Activated B cell treated with CpG ODN at 0.5 μM for 24 hours (primary cell): ENCODE measurements at regions not wholly inside any gene's neighbourhood (a gene's known extent, or its start where the extent isn't known, plus 50 kb on each side); places are given as distances from the start of the nearest gene placed in this dataset.

Source experiments
- ATAC-seq: fragments of 200-7000 bp; cut with Tn5 transposase; one replicate; pipeline ENCODE4 v1.10.0; 2021; ENCODE audit warnings: low read depth, mild to moderate bottlenecking, moderate library complexity
- CTCF ChIA-PET: fragments of 350-600 bp; sonication (Branson Sonifier 250); formaldehyde crosslinking; loops from one replicate; lab custom pipeline; 2021; ENCODE audit warnings: antibody characterized with exemption; lab: Charles Lee
- POLR2A ChIA-PET: fragments of 350-600 bp; sonication (Branson Sonifier 250); formaldehyde crosslinking; loops from one replicate; lab custom pipeline; 2021; ENCODE audit warnings: antibody characterized with exemption; lab: Charles Lee
- DNase-seq: peaks from one replicate; pipeline ENCODE4 v3.0.0; 2022
- H3K27ac Mint-ChIP-seq: one replicate; pipeline ENCODE4 v1.8.0; 2020; ENCODE audit warnings: mixed read lengths
- H3K27me3 Mint-ChIP-seq: one replicate; pipeline ENCODE4 v1.8.0; 2021; ENCODE audit warnings: mixed read lengths
- H3K36me3 Mint-ChIP-seq: one replicate; pipeline ENCODE4 v1.8.0; 2021; ENCODE audit warnings: low read depth, mixed read lengths
- H3K4me1 Mint-ChIP-seq: one replicate; pipeline ENCODE4 v1.8.0; 2021; ENCODE audit warnings: mixed read lengths
- H3K4me3 Mint-ChIP-seq: one replicate; pipeline ENCODE4 v1.8.0; 2020; ENCODE audit warnings: mild to moderate bottlenecking, mixed read lengths
- H3K9me3 Mint-ChIP-seq: one replicate; pipeline ENCODE4 v1.8.0; 2020; ENCODE audit warnings: mixed read lengths
- intact Hi-C: fragments of 100-400 bp; cut with micrococcal nuclease; formaldehyde crosslinking; loops from one replicate; pipeline ENCODE4 v1.15.1; 2024
- TF ChIP-seq, protein P1 (sequence below): fragments of 200-600 bp; IDR thresholded peaks from one replicate; pipeline ENCODE4 v1.8.0; 2022; ENCODE audit warnings: antibody characterized with exemption, mild to moderate bottlenecking

DNA sequence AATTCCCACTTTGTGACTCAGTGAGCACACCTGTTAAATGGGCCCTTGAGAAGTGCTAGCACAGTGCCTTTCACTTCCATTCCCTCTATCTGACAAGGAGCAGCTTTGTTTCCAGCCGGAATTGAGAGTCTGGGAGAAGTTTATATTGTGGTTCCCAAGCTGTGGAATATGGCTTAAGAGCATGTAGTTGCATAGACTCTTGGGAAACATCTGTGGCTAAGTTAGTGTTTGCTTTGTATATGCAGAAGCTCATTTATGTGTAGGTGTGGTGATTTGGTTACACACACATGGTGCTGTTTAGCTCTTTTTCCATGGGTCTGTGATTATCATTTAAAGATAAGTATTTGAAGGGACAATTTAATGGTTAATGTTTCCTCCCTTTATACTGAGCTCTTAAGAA, 110.5 kb upstream of the HMHB1 start:
- H3K9me3 Mint-ChIP-seq: no peaks in the 10 kb centered on the region
- TF ChIP-seq, protein P1, sequence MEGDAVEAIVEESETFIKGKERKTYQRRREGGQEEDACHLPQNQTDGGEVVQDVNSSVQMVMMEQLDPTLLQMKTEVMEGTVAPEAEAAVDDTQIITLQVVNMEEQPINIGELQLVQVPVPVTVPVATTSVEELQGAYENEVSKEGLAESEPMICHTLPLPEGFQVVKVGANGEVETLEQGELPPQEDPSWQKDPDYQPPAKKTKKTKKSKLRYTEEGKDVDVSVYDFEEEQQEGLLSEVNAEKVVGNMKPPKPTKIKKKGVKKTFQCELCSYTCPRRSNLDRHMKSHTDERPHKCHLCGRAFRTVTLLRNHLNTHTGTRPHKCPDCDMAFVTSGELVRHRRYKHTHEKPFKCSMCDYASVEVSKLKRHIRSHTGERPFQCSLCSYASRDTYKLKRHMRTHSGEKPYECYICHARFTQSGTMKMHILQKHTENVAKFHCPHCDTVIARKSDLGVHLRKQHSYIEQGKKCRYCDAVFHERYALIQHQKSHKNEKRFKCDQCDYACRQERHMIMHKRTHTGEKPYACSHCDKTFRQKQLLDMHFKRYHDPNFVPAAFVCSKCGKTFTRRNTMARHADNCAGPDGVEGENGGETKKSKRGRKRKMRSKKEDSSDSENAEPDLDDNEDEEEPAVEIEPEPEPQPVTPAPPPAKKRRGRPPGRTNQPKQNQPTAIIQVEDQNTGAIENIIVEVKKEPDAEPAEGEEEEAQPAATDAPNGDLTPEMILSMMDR: no peak
- DNase-seq (no peak), ATAC-seq (no peak)
- H3K27me3 Mint-ChIP-seq: no peaks in the 10 kb centered on the region
- H3K4me1 Mint-ChIP-seq: no peaks in the 10 kb centered on the region
- POLR2A ChIA-PET: no interaction called here
- no peak overlapping the region for H3K4me3 Mint-ChIP-seq
- no peaks in the 10 kb centered on the region for H3K36me3 Mint-ChIP-seq
- CTCF ChIA-PET: no interaction called here
- intact Hi-C loops: no loop called here
- H3K27ac Mint-ChIP-seq: no peak overlapping the region

DNA sequence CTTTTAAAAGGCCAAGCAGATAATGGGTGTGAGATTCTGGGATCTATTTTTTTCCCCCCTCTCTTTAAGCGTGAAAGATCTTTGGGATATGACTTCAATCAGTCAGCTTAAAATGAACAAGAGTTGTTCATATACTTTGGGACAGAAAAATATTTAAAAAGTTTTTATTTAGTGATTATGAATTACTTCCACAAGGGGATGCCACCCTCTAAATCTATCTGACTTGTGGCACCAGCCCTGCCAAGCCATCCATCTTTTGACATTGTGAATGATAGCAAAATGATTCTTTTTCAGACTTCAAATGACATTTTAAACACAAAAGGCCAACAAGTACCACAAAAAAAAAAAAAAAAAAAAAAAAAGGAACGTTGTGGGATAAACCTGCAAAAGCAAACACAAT, 111.0 kb upstream of the HMHB1 start:
- no peak for ATAC-seq
- Mint-ChIP-seq H3K9me3 (no peaks in the 10 kb centered on the region), H3K27me3 (no peaks in the 10 kb centered on the region), H3K27ac (no peak overlapping the region), H3K36me3 (no peaks in the 10 kb centered on the region), H3K4me1 (no peaks in the 10 kb centered on the region), H3K4me3 (no peak overlapping the region)
- CTCF ChIA-PET: no interaction called here
- DNase-seq: no peak
- intact Hi-C loops: no loop called here
- POLR2A ChIA-PET: no interaction called here
- TF ChIP-seq, protein P1: no peak

DNA sequence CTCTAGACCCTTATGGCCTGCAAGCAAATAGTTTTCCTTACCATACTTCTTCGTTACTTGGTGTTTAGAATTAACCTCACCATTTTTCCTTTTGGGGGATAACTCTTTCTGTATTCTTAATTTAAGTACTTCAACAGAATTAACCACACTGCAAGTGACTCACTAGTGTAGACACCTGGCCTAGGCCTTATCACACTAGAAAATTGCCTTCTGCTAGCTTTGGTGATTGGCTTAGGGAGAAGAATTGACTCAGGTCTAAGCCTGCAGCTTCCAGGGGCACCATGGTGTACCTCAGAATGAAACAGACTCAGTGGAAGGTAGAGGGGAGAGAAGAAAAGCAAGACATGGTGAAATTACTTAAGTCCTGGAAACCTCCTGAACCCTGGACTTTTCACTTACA, 112.8 kb upstream of the HMHB1 start:
- no peak for DNase-seq
- TF ChIP-seq, protein P1: no peak
- Mint-ChIP-seq H3K27me3 (no peaks in the 10 kb centered on the region), H3K4me1 (no peaks in the 10 kb centered on the region), H3K36me3 (no peaks in the 10 kb centered on the region), H3K27ac (no peak overlapping the region), H3K4me3 (no peak overlapping the region), H3K9me3 (no peaks in the 10 kb centered on the region)
- ChIA-PET POLR2A (no interaction called here), CTCF (no interaction called here)
- intact Hi-C loops: no loop called here
- ATAC-seq: no peak

DNA sequence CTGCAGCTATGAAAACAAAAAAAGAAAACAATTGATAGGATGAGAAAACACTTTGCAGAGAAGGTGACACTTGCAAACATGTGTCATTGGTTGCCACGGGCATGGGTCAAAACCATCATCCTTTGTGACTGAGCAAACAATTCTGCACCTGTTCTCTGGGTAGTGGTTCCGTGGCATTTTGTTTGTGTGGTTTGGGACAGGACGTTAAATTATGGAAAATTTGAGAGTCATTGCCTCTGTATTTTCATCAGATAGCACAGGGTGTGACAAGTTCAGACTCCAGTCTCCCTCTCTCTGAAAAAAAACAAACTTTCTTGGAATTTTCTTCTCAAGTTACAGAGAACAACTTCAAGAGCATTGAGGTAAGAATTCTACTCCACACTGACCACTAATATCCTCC, 113.4 kb upstream of the HMHB1 start:
- CTCF ChIA-PET: no interaction called here
- intact Hi-C loops: no loop called here
- TF ChIP-seq, protein P1: no peak
- H3K4me1 Mint-ChIP-seq: no peaks in the 10 kb centered on the region
- no peaks in the 10 kb centered on the region for H3K36me3 Mint-ChIP-seq
- no peak for ATAC-seq
- no peaks in the 10 kb centered on the region for H3K27me3 Mint-ChIP-seq
- H3K4me3 Mint-ChIP-seq: no peak overlapping the region
- no peak overlapping the region for H3K27ac Mint-ChIP-seq
- H3K9me3 Mint-ChIP-seq: no peaks in the 10 kb centered on the region
- POLR2A ChIA-PET: no interaction called here
- no peak for DNase-seq

DNA sequence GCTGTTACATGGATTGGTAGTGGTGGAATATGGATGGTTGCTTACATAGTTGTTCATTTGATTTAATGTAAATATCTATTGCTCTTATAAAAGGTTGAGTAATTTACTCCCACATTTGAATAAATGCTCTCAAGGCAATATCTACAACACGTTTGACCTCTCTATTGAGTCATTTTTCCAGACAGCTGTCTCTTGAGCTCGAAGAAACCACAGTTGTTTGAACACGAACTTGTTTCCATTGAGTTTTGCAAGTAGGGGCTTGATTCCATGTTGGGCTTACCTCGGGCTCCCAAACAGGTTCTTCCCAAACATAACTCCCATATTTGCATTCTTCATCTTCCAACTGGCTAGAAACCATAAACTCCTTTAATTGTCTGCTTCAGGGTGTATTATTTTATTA, 115.0 kb upstream of the HMHB1 start:
- Mint-ChIP-seq H3K4me3 (no peak overlapping the region), H3K27ac (no peak overlapping the region), H3K9me3 (no peaks in the 10 kb centered on the region), H3K36me3 (no peaks in the 10 kb centered on the region), H3K4me1 (no peaks in the 10 kb centered on the region), H3K27me3 (no peaks in the 10 kb centered on the region)
- CTCF ChIA-PET: no interaction called here
- ATAC-seq (no peak), DNase-seq (no peak)
- POLR2A ChIA-PET: no interaction called here
- intact Hi-C loops: no loop called here
- TF ChIP-seq, protein P1: no peak
